ENCODE measurements at regions not wholly inside any gene's neighbourhood (a gene's known extent, or its start where the extent isn't known, plus 50 kb on each side); places are given as distances from the start of the nearest gene placed in this dataset.

DNA sequence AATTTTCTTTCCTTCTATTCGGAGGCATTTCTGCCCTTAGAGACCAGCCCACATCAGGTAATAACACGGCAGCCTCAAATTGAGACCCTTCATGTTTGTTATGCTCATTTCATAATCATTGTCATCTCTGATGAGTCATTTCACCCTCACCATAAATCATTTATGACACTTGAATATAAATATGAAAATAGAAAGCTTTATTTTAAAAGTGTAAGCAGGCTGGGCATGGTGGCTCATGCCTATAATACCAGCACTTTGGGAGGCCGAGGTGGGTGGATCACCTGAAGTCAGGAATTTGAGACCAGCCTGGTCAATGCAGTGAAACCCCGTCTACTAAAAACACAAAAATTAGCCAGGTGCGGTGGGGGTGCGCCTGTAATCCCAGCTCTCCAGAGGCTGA lies 57.4 kb upstream of the EGFR start:
- TF ChIP-seq, protein P1, sequence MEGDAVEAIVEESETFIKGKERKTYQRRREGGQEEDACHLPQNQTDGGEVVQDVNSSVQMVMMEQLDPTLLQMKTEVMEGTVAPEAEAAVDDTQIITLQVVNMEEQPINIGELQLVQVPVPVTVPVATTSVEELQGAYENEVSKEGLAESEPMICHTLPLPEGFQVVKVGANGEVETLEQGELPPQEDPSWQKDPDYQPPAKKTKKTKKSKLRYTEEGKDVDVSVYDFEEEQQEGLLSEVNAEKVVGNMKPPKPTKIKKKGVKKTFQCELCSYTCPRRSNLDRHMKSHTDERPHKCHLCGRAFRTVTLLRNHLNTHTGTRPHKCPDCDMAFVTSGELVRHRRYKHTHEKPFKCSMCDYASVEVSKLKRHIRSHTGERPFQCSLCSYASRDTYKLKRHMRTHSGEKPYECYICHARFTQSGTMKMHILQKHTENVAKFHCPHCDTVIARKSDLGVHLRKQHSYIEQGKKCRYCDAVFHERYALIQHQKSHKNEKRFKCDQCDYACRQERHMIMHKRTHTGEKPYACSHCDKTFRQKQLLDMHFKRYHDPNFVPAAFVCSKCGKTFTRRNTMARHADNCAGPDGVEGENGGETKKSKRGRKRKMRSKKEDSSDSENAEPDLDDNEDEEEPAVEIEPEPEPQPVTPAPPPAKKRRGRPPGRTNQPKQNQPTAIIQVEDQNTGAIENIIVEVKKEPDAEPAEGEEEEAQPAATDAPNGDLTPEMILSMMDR (IDR thresholded peaks at IDR 0.05; ENCODE audit: borderline replicate concordance, extremely low read depth, low read length, poor library complexity, severe bottlenecking), result no peak
- no peak for TF ChIP-seq EZH2 (IDR thresholded peaks at IDR 0.05; ENCODE audit: borderline replicate concordance, low read depth, low read length, severe bottlenecking)
- H3K79me2 ChIP-seq (ENCODE audit: insufficient read depth, low read length), result no peaks in the 10 kb centered on the region
- H3K27ac ChIP-seq (ENCODE audit: low read length), result no peak overlapping the region
- no peaks in the 10 kb centered on the region for H3K36me3 ChIP-seq (ENCODE audit: insufficient read depth, low read length)
- no peak overlapping the region for H3K9ac ChIP-seq (ENCODE audit: low read depth, low read length)
- no peak for DNase-seq
- H4K20me1 ChIP-seq (ENCODE audit: insufficient read depth, low read length), result no peaks in the 10 kb centered on the region
- no peak overlapping the region for H3K4me3 ChIP-seq (ENCODE audit: low read depth in 1 of 2, low read length in 2 of 2)
- H3K9me3 ChIP-seq (ENCODE audit: insufficient read depth, low read length, severe bottlenecking), result no peaks in the 10 kb centered on the region
- H2AFZ ChIP-seq (ENCODE audit: low read depth, low read length), result no peak overlapping the region
- H3K27me3 ChIP-seq (ENCODE audit: insufficient read depth, low read length, poor library complexity), result no peaks in the 10 kb centered on the region
- no peaks in the 10 kb centered on the region for H3K4me1 ChIP-seq (ENCODE audit: insufficient read depth, low read length)
- ATAC-seq (ENCODE audit: insufficient read depth, low read depth), result no peak
- no peak overlapping the region for H3K4me2 ChIP-seq (ENCODE audit: insufficient read depth, low read length)

DNA sequence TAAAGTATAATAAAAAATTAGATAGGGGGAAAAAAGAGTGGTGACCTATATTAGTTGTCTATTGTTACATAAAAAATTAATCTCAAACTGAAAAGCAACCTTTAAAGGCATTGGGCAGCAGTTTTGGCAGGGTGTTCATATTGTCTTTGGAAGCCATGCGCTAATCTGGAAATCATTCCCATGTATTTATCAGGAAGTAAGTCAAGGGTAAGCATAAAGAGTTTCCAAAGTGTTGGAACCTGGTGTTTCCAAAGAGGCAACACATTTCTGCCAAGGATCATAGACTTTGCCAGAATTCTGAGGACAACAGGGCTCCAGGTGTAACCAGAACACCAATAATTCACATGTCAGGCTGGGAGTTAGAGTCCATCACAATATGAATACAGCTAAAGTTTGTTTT lies 55.7 kb upstream of the EGFR start:
- ATAC-seq (ENCODE audit: insufficient read depth, low read depth), result no peak
- H3K4me2 ChIP-seq (ENCODE audit: insufficient read depth, low read length), result no peak overlapping the region
- H3K27me3 ChIP-seq (ENCODE audit: insufficient read depth, low read length, poor library complexity), result no peaks in the 10 kb centered on the region
- no peak for DNase-seq
- H3K4me1 ChIP-seq (ENCODE audit: insufficient read depth, low read length), result no peaks in the 10 kb centered on the region
- no peak overlapping the region for H2AFZ ChIP-seq (ENCODE audit: low read depth, low read length)
- H3K9me3 ChIP-seq (ENCODE audit: insufficient read depth, low read length, severe bottlenecking), result no peaks in the 10 kb centered on the region
- no peak for TF ChIP-seq EZH2 (IDR thresholded peaks at IDR 0.05; ENCODE audit: borderline replicate concordance, low read depth, low read length, severe bottlenecking)
- H3K36me3 ChIP-seq (ENCODE audit: insufficient read depth, low read length), result no peaks in the 10 kb centered on the region
- H3K79me2 ChIP-seq (ENCODE audit: insufficient read depth, low read length), result no peaks in the 10 kb centered on the region
- H3K27ac ChIP-seq (ENCODE audit: low read length), result no peak overlapping the region
- no peak overlapping the region for H3K4me3 ChIP-seq (ENCODE audit: low read depth in 1 of 2, low read length in 2 of 2)
- H3K9ac ChIP-seq (ENCODE audit: low read depth, low read length), result no peak overlapping the region
- no peaks in the 10 kb centered on the region for H4K20me1 ChIP-seq (ENCODE audit: insufficient read depth, low read length)

DNA sequence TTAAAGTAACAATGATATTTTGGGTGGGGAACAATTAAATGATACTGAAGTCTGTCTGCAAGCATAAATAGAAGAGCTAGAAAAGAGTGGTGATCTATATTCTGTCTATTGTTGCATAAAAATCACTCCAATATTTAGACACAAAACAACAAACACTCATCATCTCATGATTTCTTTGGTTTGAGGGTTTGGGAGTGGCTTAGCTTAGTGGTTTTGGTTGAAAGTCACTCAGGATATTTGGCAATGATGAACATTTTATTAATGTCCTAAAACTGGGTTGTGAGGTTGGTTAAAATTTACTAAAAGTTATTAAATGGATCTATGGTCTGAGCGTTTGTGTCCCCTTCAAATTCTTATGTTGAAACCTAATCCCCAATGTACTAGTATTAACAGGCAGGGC lies 54.7 kb upstream of the EGFR start:
- no peak overlapping the region for H3K4me2 ChIP-seq (ENCODE audit: insufficient read depth, low read length)
- no peak for TF ChIP-seq EZH2 (IDR thresholded peaks at IDR 0.05; ENCODE audit: borderline replicate concordance, low read depth, low read length, severe bottlenecking)
- no peak for ATAC-seq (ENCODE audit: insufficient read depth, low read depth)

DNA sequence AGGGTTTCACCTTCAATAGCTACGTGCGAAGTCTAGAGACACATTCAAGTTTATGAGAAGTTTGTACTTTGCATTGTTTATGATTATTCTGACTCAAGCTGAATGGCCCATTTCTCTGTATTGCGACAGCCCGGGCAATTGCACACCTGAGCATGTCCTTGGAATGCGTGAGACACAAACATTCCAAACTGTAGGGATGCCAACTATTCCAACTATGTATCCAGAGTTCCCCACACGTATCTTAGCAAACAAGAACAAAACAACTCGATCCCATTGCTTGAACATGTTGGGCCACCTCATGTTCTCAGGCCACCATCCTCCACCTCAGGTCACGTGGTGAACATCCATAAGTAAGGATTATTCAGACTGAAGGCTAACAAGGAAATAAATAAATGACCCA lies 51.4 kb upstream of the EGFR start:
- TF ChIP-seq, protein P1 (IDR thresholded peaks at IDR 0.05; ENCODE audit: borderline replicate concordance, extremely low read depth, low read length, poor library complexity, severe bottlenecking), result no peak
- TF ChIP-seq EZH2 (IDR thresholded peaks at IDR 0.05; ENCODE audit: borderline replicate concordance, low read depth, low read length, severe bottlenecking), result no peak
- no peak for DNase-seq
- Histone ChIP-seq H3K79me2 (ENCODE audit: insufficient read depth, low read length) (no peaks in the 10 kb centered on the region), H4K20me1 (ENCODE audit: insufficient read depth, low read length) (no peaks in the 10 kb centered on the region), H3K36me3 (ENCODE audit: insufficient read depth, low read length) (no peaks in the 10 kb centered on the region), H3K4me1 (ENCODE audit: insufficient read depth, low read length) (no peaks in the 10 kb centered on the region), H3K9ac (ENCODE audit: low read depth, low read length) (no peak overlapping the region), H3K27me3 (ENCODE audit: insufficient read depth, low read length, poor library complexity) (no peaks in the 10 kb centered on the region), H3K4me3 (ENCODE audit: low read depth in 1 of 2, low read length in 2 of 2) (no peak overlapping the region), H3K4me2 (ENCODE audit: insufficient read depth, low read length) (no peak overlapping the region), H3K9me3 (ENCODE audit: insufficient read depth, low read length, severe bottlenecking) (no peaks in the 10 kb centered on the region), H3K27ac (ENCODE audit: low read length) (no peak overlapping the region), H2AFZ (ENCODE audit: low read depth, low read length) (no peak overlapping the region)
- no peak for ATAC-seq (ENCODE audit: insufficient read depth, low read depth)

More for the DNA sequence above, 54.7 kb upstream of the EGFR start:
- Histone ChIP-seq H3K27me3 (ENCODE audit: insufficient read depth, low read length, poor library complexity) (no peaks in the 10 kb centered on the region), H3K9me3 (ENCODE audit: insufficient read depth, low read length, severe bottlenecking) (no peaks in the 10 kb centered on the region), H3K36me3 (ENCODE audit: insufficient read depth, low read length) (no peaks in the 10 kb centered on the region), H3K9ac (ENCODE audit: low read depth, low read length) (no peak overlapping the region), H3K4me3 (ENCODE audit: low read depth in 1 of 2, low read length in 2 of 2) (no peak overlapping the region), H2AFZ (ENCODE audit: low read depth, low read length) (no peak overlapping the region), H3K4me1 (ENCODE audit: insufficient read depth, low read length) (no peaks in the 10 kb centered on the region), H3K27ac (ENCODE audit: low read length) (no peak overlapping the region), H3K79me2 (ENCODE audit: insufficient read depth, low read length) (no peaks in the 10 kb centered on the region), H4K20me1 (ENCODE audit: insufficient read depth, low read length) (no peaks in the 10 kb centered on the region)
- DNase-seq, result no peak
